ENCODE measurements at regions not wholly inside any gene's neighbourhood (a gene's known extent, or its start where the extent isn't known, plus 50 kb on each side); places are given as distances from the start of the nearest gene placed in this dataset.

DNA sequence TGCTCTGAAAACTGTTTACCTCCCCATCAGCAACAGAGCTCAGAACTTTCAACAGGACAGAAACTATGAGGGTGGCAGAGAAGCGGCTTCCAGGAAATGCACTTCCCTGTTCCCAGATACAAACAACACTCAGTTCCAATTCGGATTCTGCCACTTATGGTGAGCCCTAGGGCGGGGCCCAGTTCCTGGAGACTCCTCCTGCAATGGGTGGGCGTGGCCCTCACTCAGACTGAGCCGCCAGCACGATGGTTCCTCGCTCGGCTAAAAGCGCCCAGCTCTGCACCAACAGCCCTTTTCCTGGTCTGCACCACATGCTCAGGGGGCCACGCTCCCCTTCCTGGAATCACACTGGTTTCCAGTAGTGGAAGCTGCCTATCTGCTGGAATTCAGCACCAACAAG, 314.1 kb downstream of the CTTN start:
- DNase-seq, result no peak

DNA sequence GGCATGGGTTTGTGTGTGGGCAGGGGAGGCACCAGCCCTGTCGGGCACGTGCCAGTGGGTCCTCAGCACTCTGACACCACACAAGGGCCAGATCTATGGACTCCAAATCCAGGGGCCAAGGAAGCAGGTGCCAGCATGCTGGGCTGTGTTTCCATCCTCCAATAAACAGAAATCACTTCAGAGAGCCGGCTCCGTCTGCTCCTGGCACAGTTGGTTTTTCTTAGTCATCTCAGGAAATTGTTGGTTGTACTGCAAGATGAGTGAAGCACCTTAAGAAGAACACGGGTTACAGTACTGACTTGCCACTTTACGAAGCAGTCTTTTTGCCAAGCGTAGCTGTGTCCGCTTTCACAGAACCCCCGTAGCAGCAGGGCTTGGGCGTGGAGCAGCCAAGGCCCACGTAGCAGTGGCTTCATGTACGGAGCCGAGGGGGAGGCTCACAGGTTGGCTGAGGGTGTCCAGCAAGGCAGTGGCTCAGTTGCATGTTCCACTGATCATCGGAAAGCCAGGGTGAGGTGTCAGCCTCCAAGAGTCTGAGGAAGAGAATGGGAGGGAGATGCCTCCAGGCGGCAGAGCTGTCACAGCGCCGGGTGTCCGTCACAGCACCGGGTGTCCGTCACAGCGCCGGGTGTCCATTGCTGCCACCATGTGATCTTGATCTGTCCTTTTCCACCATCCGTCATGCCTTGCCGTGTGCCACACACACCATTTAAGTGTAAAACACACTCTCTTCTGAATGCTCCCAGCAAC, 314.9 kb downstream of the CTTN start:
- DNase-seq, result no peak

DNA sequence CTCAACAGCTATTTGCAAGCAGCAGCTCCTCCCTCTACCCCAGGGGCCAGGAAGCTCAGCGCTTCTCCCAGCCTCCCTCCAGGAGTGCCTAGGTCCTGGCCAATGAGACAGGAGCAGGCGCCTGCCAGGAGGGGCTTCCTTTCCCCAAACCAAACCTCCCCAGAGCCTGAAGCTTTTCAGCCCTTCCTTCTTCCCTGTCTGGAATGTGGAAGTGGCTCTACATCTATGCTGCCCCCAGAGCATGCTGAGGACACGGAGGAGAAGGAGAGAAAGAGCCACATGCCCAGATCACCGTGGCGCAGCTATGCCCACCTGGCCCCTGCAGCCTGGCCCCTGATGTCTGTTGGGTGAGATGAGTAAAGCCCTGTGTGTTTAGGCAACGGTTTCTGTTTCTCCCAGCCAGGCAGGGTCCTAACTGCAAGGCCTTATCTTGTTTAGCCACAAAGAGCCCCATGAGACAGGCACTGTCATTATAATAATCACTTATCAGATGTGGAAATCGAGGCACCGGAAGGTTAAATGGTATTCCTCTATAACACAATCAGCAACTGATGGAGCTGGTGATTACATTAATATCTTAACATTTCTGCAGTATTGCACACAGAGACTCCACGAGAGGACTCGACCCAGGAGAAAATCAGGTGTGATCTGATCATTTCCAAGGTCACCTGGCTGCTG, 315.8 kb downstream of the CTTN start:
- DNase-seq, result no peak

DNA sequence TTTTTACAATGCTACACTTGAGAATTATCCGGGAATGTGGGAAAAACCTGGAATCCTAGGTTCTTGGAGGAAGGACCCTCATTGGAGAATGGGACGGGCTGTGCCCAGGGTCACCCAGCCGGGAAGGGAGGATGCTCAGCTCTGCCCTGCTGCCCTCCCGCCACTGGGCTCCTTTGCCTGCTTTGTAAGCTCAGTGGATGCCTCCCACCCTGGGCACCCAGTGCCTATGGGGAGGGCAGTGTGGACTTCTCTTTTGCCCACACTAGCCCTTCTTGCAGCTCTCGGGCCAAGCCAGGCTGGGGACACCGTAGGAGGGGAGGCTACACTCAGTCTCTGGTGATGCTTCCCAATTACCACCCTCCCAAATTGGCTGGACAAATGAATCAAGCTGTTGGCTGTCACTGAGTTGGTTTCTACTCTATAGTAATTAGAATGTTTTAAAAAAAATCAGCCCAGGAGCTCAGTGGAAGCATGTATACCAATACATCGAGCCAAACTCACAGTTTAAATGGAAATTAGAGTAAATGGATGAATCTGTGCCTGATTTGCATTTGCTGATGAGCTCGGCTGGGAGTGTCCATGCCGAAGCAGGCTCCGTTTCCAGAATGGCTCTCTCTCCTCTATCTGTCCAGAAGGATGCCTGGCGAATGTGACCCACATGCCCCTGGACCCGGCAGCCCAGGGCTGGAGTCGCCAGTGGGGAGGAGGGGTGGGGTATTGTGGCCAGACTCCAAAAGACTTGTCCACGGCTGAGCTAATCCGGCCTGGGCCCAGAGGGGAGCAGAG, 317.0 kb downstream of the CTTN start:
- no peak for DNase-seq

DNA sequence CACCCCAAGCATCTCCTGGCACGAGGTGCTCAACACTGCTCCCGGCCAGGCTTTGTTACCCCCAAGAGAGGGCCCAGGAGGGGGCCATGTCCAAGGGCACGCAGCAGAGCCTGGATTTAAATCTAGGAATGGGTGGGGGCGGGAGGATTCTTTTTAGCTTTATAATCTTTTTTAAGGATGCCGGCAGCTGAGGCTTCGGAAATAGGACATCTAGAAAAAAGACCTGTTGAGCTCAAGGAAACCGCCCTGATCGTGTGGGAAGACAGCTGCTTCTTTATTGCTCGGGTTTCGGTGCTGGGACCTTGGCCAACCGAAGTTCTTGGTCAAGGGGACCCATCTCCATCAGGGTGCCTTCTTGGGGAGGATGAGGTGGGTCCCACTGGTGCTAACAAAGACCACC, 317.9 kb downstream of the CTTN start:
- no peak for DNase-seq

DNA sequence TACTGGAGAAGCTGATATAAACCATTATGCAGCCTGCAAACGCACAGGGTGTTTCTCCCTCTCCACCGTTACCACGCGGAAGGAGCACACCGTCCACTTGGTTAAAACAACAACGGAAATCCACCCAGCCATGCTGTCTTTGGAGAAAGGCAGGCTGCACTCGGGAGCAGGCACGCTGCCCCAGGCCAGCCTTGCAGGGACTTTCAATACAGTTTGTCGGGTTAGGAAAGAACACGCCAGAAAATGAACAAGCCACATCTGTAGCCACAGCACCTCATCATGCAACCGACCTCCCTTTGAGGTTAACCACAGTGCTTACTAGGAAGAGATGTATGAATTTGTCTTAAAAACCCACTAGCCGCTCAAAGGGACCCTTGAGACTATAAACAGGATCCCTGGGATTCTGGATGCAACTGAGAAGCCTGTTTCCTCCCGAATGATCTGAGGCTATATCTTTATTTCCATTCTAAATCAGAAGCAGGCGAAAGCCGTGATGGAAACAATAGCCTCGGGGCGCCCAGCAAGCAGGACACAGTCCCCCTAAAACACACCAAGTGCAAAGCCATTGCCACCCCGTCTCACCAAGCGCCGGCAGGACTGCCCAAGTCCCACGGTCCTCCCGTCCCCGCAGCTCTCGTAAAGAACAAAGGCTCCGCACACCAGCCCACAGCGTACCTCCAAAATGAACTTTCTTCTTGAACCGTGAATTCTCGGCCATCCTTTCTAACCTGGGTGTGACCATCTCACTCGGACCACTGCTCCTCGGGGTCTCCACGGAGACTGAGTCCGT, 318.9 kb downstream of the CTTN start:
- DNase-seq, result no peak

DNA sequence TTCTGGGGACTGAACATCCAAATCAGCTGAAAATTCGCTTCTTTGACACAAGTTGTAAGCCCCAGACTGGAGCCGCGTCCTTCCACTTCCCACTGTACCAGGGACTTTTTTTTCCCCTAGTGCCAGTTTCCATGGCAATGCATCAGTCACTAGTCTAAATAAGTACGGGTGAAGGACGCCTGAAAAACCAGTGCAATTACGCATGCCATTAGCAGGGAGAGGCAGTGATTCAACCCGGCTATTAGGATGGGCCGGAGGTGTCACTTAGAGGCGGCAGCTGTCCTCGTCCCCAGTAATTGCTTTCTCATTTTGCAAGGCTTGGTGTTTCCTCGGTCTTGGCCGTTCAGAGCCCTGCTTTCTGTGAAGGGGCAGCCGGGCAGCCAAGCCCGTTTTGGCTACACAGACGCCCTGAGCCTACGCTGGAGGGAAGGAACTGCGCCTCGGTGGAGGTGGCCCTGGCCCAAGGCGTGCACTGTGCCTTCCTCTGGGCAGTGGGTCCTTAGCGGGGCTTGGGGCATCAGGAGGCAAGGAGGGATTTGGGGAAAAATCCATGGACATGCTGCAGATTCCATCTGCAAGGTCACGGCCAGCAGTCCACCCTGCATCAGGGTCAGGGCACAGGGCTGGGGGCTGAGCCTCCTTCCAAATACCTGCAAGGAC, 319.7 kb downstream of the CTTN start:
- no peak for DNase-seq

DNA sequence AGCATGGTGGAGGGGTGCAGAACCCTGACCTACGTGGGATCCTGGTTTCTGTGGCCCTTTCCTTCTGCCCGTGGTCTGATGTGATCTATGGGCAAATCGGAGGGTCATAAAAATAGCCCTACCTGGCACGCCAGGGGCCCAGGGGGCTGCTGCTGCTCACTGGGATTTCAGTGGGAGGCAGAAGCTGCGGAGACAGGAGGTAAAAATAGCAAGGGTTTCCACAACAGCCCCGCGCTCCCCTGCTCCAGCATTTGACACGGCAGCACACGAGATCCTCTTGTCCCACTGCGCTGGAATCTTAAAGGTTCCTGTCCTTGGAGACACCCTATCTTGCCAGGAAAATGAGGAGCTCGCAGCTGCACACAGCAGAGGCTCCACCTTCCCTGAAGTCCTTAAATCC, 321.2 kb downstream of the CTTN start:
- no peak for DNase-seq

DNA sequence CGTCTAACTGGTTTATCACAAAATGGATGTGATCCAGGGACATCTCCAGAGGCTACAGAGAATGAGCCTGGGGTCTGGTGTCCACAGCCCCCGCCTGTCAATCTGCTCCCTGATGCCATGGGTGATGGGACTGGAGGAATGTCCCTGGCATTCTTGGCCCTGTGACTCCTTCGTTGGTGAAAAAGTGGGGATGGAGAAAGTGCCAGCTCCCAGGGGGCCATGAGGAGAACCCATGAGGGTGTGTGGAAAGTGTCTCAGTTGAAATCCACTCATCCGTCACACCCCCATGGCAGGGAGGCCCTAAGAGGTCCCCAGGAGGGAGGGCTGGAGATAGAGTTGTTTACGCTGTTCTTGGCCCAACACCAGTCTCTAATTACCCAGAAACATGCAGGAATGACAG, 322.0 kb downstream of the CTTN start:
- DNase-seq, result no peak

DNA sequence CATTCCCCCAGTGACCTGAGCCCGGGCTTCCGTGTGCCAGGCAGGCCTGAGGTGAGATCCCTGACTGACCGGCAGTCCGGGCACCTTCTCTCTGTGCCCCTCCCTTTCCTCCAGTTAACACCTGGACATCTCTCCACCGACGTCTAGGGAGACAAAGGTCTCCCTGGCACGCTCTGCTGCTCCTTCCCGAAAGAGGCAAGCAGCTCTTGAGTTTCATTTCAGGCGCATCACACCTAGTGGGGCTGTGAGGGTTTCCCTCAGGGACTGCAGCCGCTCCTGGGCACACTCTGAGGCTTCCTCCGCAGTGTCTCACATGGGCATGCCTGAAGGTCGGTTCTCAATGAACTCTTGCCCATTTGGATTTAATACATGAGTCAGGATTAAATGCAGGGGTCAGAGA, 322.7 kb downstream of the CTTN start:
- DNase-seq, result no peak

DNA sequence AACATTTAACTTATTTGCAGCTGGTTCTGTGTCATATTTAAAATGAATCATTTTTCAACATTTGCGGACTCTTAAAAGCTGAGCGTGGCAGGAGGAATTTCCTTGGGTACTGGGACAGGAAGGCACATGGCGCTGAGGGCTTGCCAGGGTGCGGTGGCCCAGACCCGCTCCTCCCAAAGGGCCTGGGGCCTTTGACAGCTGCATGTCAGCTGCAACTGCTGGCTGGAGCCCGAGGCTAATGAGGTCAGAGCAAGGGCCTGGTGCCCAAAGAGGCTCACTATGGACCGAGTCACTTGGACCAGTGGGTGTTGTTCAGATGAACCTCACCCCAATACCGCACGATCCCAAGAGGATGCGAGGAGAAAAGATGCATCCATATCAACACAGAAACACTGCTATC, 326.9 kb downstream of the CTTN start:
- DNase-seq, result no peak

DNA sequence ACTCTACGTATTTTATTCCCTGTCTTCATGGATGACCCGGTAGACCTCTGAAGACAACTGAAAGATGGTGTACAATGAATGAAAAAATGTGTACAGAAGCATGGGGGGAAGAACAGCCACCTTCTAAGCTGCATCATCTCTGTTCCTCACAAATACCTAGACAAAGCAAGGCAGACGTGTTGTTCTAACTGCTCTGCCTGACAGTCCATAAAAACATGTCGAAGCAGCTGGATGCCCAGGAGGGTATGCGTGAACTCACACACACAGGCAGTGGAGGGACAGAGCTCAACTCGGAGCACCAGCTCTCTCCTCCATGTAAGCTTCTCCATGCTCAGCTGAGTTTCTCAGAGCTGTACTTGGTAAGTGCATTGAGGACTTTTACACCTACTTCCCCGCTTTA, 327.4 kb downstream of the CTTN start:
- no peak for DNase-seq

DNA sequence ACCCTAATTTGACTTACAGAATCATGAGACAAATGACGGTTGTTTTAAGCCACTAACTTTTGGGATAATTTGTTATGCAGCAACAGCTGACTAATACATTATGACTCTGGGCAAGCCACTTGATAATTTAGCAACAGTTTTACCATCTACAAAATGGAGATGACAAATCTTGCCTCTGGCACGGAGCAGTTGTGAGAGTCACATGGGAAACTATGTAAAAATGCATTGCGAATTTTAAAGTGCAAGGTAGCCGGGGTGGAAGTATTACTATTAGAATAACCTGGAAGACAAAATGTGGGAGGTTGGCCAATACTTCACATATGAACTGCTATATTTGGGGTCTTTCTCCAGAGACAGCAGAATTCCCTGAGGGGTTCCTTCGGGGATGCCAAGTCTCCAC, 328.7 kb downstream of the CTTN start:
- DNase-seq, result no peak

DNA sequence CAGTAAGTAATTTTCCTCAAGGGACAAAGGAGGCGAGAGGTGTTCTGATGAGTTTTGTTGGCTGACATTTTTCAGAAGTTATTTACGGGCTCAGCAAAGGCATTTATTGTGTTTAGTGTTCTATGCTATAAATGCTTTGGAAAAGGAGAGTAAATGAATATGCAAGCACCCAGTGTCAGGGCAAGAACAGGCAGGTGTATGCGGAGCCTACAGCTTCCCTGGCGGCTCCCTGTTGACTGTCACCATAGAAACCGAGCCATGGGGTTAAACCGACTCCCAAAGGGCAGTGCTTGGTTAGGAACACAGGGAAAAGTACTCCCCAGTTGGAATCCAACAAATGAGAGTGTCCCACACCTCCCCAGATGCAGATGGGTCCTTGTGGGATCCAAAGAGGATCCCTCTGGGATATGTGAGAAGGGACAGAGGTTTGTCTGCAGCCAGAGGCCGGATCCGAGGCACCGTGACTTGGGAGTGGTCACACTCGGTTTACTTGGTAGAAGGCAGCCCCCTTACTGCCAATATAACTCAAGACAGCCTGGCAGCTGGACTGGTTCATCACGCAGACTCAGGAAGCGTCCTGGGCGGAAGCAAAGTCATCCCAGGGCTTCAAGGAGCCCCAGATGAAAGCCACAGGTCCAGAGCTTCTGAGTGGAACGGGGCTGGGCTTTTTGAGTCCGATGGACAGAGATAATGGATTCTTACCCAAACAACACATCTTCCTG, 329.7 kb downstream of the CTTN start:
- DNase-seq, result no peak

DNA sequence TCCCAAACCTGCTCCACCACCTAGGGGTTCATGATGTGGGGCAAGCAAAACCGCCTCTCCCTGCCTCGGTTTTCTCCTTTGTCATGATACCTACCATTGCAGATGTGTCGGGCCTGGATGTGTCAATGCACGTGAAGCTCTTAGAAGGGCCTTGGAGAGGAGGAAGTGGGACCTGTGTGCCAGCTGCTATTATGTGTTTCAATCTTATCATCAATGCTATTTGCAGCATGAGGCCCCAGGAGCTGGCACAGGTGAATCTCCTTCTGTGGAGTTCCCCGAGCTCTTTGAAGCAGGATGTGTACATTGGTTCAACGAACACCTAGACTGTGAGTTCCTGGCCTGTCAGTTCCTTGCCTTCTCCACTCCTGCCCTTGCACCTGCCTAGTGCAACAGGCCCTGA, 331.6 kb downstream of the CTTN start:
- DNase-seq, result no peak

DNA sequence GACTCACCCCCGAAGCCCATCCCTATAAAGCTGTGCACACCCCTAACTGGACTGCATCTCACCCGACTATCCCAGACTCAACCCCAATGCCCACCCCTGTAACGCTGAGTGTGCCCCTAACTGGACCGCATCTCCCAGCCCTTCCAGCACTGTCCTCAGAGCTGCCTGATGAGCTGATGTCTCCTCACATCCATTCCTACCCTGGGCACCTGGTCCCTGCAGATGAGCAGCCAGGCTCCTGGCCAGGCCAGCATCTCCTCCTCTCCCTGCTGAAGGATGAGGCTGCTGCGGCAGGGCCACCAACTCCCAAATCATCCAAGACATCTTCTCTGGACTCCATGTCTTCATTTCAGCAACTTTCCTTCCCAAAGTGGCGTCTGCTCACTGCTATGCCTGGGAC, 332.1 kb downstream of the CTTN start:
- DNase-seq, result no peak

DNA sequence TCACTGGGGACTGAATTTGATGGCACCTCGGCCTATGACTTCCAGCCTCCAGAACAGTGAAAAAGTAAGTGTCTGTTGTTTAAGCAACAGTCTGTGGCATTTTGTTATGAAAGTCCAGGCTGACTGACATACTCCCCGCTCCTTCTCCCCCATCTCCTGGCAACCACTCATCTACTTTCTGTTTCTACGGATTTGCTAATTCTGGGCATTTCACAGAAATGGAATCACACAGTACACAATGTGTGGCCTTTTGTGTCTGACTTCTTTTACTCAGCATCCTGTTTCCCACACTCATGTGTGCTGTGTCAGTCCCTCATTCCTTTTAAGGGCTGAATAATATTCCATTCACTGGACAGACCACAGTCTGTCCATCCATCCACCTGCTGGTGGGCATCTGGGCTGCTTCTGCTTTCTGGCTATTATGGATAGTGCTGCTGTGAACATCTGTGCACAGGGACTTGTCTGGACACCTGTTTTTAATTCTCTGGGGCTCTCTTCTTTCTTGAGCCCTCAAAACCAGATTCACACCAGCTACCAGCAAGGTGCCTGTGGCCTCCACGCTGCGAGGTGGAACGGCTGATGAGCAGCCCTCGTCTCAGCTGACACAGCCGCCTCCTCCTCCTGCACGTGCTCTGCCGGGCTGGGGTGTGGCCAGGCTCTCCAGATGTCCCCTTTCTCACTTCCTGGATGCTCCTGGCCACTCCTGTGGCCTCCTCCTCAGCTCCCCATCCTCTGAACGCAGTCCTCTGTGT, 333.1 kb downstream of the CTTN start:
- no peak for DNase-seq

DNA sequence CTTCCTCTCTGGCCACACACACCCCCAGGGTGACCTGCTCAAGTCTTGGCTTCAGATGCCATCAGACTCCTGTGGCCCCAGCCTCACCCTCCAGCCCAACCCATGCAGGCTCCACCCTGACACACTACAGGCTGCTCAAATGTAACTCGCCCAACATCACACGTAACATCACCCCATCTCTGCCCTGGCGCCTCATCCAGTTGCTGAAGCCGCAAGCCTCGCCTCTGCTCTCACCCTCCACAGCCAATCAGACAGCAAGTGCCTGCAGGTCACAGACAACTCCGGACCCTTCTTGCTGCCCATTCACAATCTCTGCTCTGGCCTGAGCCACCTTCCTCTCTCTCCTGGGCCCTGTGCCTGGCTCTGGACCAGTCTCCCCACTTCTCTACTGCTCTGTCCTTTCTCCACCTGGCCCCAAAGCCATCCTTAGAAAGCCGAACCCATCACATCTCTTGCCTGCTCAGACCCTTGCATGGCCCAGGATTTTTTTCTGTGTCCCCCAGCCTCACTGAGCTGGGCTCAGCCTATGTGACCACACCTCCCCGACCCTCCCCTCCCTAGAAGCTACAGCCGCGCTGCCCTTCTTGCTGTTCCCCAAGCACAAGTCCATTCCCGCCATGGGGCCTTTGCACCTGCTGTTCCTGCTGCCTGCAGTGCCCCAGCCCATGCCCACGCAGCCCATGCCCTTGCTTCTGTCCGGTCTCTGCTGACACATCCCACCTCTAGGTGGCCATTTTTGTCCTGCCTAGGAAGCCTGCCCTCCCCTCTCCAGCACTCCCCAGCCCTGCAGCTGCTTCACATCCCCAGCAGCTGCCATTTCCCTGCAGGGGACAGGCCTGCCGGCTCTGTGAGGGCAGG, 333.9 kb downstream of the CTTN start:
- no peak for DNase-seq

DNA sequence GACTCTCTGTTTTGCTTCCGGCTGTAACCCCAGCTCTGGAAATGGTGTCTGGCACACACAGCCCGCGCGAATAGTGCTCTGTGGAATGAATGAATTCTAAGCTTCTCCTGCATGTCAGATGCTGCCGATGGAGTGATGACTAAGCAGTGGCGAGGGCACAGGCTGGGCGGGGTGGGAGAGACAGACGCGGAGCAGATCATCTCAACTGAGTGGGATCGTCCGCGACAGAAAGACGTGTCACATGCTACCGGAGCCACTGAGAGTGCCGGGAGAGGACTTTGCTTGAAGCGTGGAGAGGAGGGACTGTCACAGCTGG, 334.5 kb downstream of the CTTN start:
- no peak for DNase-seq

All from NCI-H1048 (cell line).